HCT116 (cell line): ENCODE measurements at regions not wholly inside any gene's neighbourhood (a gene's known extent, or its start where the extent isn't known, plus 50 kb on each side); places are given as distances from the start of the nearest gene placed in this dataset.

ENCODE experiments used
- ATAC-seq: fragments of 200-7000 bp; cut with Tn5 transposase; 2 replicates; pipeline ENCODE4 v1.9.1; 2020; ENCODE audit warnings: mild to moderate bottlenecking, moderate library complexity
- BruUV-seq: library from RNA; stranded (reverse); fragments of 400-500 nt; replicated peaks from 2 replicates; lab custom pipeline; 2021; lab: Mats Ljungman, UMichigan
- CTCF ChIA-PET: fragments of 300-600 bp; sonication (Branson Sonifier 250); formaldehyde crosslinking; loops from one replicate; lab custom pipeline; 2021; ENCODE audit warnings: antibody characterized with exemption; lab: Charles Lee
- POLR2A ChIA-PET: fragments of 300-600, 350-600 bp; sonication (Branson Sonifier 250); formaldehyde crosslinking; loops from one replicate; lab custom pipeline; 2021; ENCODE audit warnings: antibody characterized with exemption; lab: Charles Lee
- RAD21 ChIA-PET, 2 experiments: fragments of 300-600 bp; sonication (Branson Sonifier 250); formaldehyde crosslinking; loops; one replicate each; lab custom pipeline; 2023; ENCODE audit warnings: low total read pairs in 2 of 2; ENCODE audit not compliant: uncharacterized antibody in 2 of 2, unreplicated experiment in 2 of 2, low non-redundant PET in 1 of 2; lab: Charles Lee
- DNase-seq: peaks from one replicate; pipeline ENCODE4 v3.0.0-alpha.2; 2010; ENCODE audit warnings: low read depth, low spot score
- H2AFZ ChIP-seq: fragments of 200-600 bp; shearing (Covaris generic), sonication (generic); 2 replicates; pipeline ENCODE4 v1.6.1; 2017; ENCODE audit warnings: low read depth, mixed run types, mixed read lengths, antibody characterized with exemption, low read length; ENCODE audit not compliant: poor library complexity, severe bottlenecking
- H3K27ac ChIP-seq: 2 replicates; pipeline ENCODE4 v1.5.1; 2012; ENCODE audit warnings: low read depth, low read length
- H3K27me3 ChIP-seq: fragments of 200-600 bp; sonication (generic); 2 replicates; pipeline ENCODE4 v1.6.1; 2016; ENCODE audit warnings: mixed run types, low read length, mixed read lengths; ENCODE audit not compliant: insufficient read depth
- H3K36me3 ChIP-seq, 2 experiments: fragments of 200-500 bp in 1 of 2; fragments of 200-600 bp in 1 of 2; sonication (Bioruptor generic) in 1 of 2; sonication (generic) in 1 of 2; 2 replicates each; pipeline versions ENCODE4 v1.5.1 to v1.6.1; 2014 to 2016; ENCODE audit warnings: low read length in 2 of 2, inconsistent platforms in 1 of 2, mixed read lengths in 1 of 2, mixed run types in 1 of 2; ENCODE audit not compliant: insufficient read depth in 2 of 2, control insufficient read depth in 1 of 2
- H3K4me1 ChIP-seq, 2 experiments: fragments of 200-600 bp in 1 of 2; sonication (generic) in 1 of 2; 2 replicates each; pipeline versions ENCODE4 v1.5.1 to v1.6.1; 2012 to 2017; ENCODE audit warnings: low read length in 2 of 2, inconsistent platforms in 1 of 2, mild to moderate bottlenecking in 1 of 2, mixed read lengths in 1 of 2, mixed run types in 1 of 2, moderate library complexity in 1 of 2; ENCODE audit not compliant: insufficient read depth in 2 of 2, control insufficient read depth in 1 of 2
- H3K4me2 ChIP-seq: fragments of 200-600 bp; sonication (generic); 2 replicates; pipeline ENCODE4 v1.6.1; 2017; ENCODE audit warnings: mixed run types, low read length, mixed read lengths
- H3K4me3 ChIP-seq, 2 experiments: fragments of 200-600 bp in 1 of 2; sonication (generic) in 1 of 2; replicated peaks in 1 of 2; 2 replicates each; pipeline ENCODE4 v1.5.1; 2011 to 2016; ENCODE audit warnings: low read length in 2 of 2, control low read depth in 1 of 2, low read depth in 1 of 2, mild to moderate bottlenecking in 1 of 2, mixed read lengths in 1 of 2, mixed run types in 1 of 2
- H3K79me2 ChIP-seq: fragments of 200-600 bp; sonication (generic); 2 replicates; pipeline ENCODE4 v1.6.1; 2017; ENCODE audit warnings: mild to moderate bottlenecking, mixed run types, low read length, moderate library complexity, mixed read lengths; ENCODE audit not compliant: insufficient read depth
- H3K9ac ChIP-seq: fragments of 200-600 bp; sonication (generic); 2 replicates; pipeline ENCODE4 v1.6.1; 2016; ENCODE audit warnings: low read length, mixed read lengths
- H3K9me2 ChIP-seq: fragments of 200-600 bp; sonication (generic), shearing (Covaris generic); 2 replicates; pipeline ENCODE4 v1.6.1; 2017; ENCODE audit warnings: mixed run types, mild to moderate bottlenecking, moderate library complexity; ENCODE audit not compliant: insufficient read depth
- H3K9me3 ChIP-seq, 2 experiments: fragments of 200-500 bp in 1 of 2; fragments of 200-600 bp in 1 of 2; sonication (Bioruptor generic) in 1 of 2; sonication (generic) in 1 of 2; 2 replicates each; pipeline ENCODE4 v1.6.1; 2014 to 2017; ENCODE audit warnings: low read length in 2 of 2, mixed read lengths in 2 of 2, inconsistent platforms in 1 of 2, low read depth in 1 of 2, mild to moderate bottlenecking in 1 of 2, mixed run types in 1 of 2, moderate library complexity in 1 of 2; ENCODE audit not compliant: control insufficient read depth in 1 of 2, insufficient read depth in 1 of 2
- H4K20me1 ChIP-seq: fragments of 200-600 bp; sonication (generic), shearing (Covaris generic); 2 replicates; pipeline ENCODE4 v1.6.1; 2017; ENCODE audit warnings: mixed run types, mild to moderate bottlenecking, moderate library complexity; ENCODE audit not compliant: insufficient read depth
- ATF3 ChIP-seq: IDR thresholded peaks from 2 replicates; pipeline ENCODE4 v1.6.1; 2012
- CBX3 ChIP-seq: IDR thresholded peaks from 2 replicates; pipeline ENCODE4 v1.6.1; 2012; ENCODE audit warnings: low read depth
- CEBPB ChIP-seq: IDR thresholded peaks from 2 replicates; pipeline ENCODE4 v1.6.1; 2012; ENCODE audit warnings: low read depth
- EGR1 ChIP-seq: IDR thresholded peaks from 2 replicates; pipeline ENCODE4 v1.6.1; 2012; ENCODE audit warnings: low read depth
- ELF1 ChIP-seq: IDR thresholded peaks from 2 replicates; pipeline ENCODE4 v1.6.1; 2012; ENCODE audit warnings: low read depth, borderline replicate concordance
- EZH2 ChIP-seq: fragments of 200-600 bp; sonication (generic); IDR thresholded peaks from 2 replicates; pipeline ENCODE4 v1.6.1; 2017; ENCODE audit warnings: antibody characterized with exemption, mixed run types
- JUND ChIP-seq: IDR thresholded peaks from 2 replicates; pipeline ENCODE4 v1.6.1; 2012
- RAD21 ChIP-seq: IDR thresholded peaks from 2 replicates; pipeline ENCODE4 v1.6.1; 2012; ENCODE audit warnings: low read depth, mild to moderate bottlenecking
- SRF ChIP-seq: IDR thresholded peaks from 2 replicates; pipeline ENCODE4 v1.6.1; 2012; ENCODE audit warnings: low read depth
- YY1 ChIP-seq: IDR thresholded peaks from 2 replicates; pipeline ENCODE4 v1.6.1; 2011; ENCODE audit warnings: low read length, low read depth, moderate library complexity, mild to moderate bottlenecking; ENCODE audit not compliant: insufficient replicate concordance; ENCODE audit errors: extremely low read depth
- ZFX ChIP-seq: fragments of 450-650 bp; IDR thresholded peaks from 2 replicates; pipeline ENCODE4 v1.6.1; 2017
- intact Hi-C: fragments of 100-400 bp; cut with micrococcal nuclease; formaldehyde crosslinking; loops from 2 replicates; pipeline ENCODE4 v1.10.0; 2022
- TF ChIP-seq, protein P1 (sequence below): IDR thresholded peaks from 2 replicates; pipeline ENCODE4 v1.6.1; 2012
- TF ChIP-seq, protein P2 (sequence below): IDR thresholded peaks from 2 replicates; pipeline ENCODE4 v1.6.1; 2012; ENCODE audit warnings: low read depth
- TF ChIP-seq, protein P3 (sequence below), 3 experiments: fragments of 200-600 bp in 1 of 3; sonication (generic) in 1 of 3; IDR thresholded peaks in 2 of 3; conservative IDR thresholded peaks in 1 of 3; 2 replicates each; pipeline ENCODE4 v1.5.1; 2012 to 2017; ENCODE audit warnings: low read depth in 2 of 3, low read length in 2 of 3, antibody characterized with exemption in 1 of 3, borderline replicate concordance in 1 of 3, control low read depth in 1 of 3, mild to moderate bottlenecking in 1 of 3, mixed read lengths in 1 of 3, mixed run types in 1 of 3, moderate library complexity in 1 of 3; ENCODE audit not compliant: insufficient read depth in 1 of 3

- TF ChIP-seq, protein P1, sequence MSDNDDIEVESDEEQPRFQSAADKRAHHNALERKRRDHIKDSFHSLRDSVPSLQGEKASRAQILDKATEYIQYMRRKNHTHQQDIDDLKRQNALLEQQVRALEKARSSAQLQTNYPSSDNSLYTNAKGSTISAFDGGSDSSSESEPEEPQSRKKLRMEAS: no peak
- TF ChIP-seq JUND: no peak
- no peak for TF ChIP-seq SRF
- no peak for TF ChIP-seq EZH2
- TF ChIP-seq ZFX: no peak
- TF ChIP-seq RAD21: no peak
Observed at GRCh38 chr10:3264161-3264761, 91.7 kb upstream of the PITRM1 start (continued).

GRCh38 chr10:3263747-3264146 lies 91.2 kb upstream of the PITRM1 start:
- intact Hi-C loops: no loop called here
- no peaks in the 10 kb centered on the region for H3K9me3 ChIP-seq
- H3K9ac ChIP-seq: no peak overlapping the region
- RAD21 ChIA-PET: no interaction called here
- ATAC-seq: no peak
- DNase-seq: no peak
- no peaks in the 10 kb centered on the region for H3K79me2 ChIP-seq
- no peak overlapping the region for H3K4me3 ChIP-seq
- no peak overlapping the region for H3K4me2 ChIP-seq
- no peaks in the 10 kb centered on the region for H3K9me2 ChIP-seq
- no TSS peak for BruUV-seq
- no peak overlapping the region for H3K27ac ChIP-seq
- no peaks in the 10 kb centered on the region for H3K36me3 ChIP-seq
- CTCF ChIA-PET: no interaction called here
- no peaks in the 10 kb centered on the region for H3K27me3 ChIP-seq
- no peak for TF ChIP-seq CEBPB
- TF ChIP-seq ELF1: no peak
- TF ChIP-seq, protein P1: no peak
- TF ChIP-seq ZFX: no peak
- TF ChIP-seq YY1: no peak
- TF ChIP-seq, protein P2, sequence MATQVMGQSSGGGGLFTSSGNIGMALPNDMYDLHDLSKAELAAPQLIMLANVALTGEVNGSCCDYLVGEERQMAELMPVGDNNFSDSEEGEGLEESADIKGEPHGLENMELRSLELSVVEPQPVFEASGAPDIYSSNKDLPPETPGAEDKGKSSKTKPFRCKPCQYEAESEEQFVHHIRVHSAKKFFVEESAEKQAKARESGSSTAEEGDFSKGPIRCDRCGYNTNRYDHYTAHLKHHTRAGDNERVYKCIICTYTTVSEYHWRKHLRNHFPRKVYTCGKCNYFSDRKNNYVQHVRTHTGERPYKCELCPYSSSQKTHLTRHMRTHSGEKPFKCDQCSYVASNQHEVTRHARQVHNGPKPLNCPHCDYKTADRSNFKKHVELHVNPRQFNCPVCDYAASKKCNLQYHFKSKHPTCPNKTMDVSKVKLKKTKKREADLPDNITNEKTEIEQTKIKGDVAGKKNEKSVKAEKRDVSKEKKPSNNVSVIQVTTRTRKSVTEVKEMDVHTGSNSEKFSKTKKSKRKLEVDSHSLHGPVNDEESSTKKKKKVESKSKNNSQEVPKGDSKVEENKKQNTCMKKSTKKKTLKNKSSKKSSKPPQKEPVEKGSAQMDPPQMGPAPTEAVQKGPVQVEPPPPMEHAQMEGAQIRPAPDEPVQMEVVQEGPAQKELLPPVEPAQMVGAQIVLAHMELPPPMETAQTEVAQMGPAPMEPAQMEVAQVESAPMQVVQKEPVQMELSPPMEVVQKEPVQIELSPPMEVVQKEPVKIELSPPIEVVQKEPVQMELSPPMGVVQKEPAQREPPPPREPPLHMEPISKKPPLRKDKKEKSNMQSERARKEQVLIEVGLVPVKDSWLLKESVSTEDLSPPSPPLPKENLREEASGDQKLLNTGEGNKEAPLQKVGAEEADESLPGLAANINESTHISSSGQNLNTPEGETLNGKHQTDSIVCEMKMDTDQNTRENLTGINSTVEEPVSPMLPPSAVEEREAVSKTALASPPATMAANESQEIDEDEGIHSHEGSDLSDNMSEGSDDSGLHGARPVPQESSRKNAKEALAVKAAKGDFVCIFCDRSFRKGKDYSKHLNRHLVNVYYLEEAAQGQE: no peak
- no peak for TF ChIP-seq EGR1
- no peak for TF ChIP-seq ATF3
- TF ChIP-seq, protein P3, sequence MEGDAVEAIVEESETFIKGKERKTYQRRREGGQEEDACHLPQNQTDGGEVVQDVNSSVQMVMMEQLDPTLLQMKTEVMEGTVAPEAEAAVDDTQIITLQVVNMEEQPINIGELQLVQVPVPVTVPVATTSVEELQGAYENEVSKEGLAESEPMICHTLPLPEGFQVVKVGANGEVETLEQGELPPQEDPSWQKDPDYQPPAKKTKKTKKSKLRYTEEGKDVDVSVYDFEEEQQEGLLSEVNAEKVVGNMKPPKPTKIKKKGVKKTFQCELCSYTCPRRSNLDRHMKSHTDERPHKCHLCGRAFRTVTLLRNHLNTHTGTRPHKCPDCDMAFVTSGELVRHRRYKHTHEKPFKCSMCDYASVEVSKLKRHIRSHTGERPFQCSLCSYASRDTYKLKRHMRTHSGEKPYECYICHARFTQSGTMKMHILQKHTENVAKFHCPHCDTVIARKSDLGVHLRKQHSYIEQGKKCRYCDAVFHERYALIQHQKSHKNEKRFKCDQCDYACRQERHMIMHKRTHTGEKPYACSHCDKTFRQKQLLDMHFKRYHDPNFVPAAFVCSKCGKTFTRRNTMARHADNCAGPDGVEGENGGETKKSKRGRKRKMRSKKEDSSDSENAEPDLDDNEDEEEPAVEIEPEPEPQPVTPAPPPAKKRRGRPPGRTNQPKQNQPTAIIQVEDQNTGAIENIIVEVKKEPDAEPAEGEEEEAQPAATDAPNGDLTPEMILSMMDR (IDR thresholded peaks at IDR 0.05 in 2 of 3, conservative IDR thresholded peaks at IDR 0.05 in 1 of 3; ENCODE audit: borderline replicate concordance in 1 of 3, insufficient read depth in 1 of 3, low read depth in 2 of 3, low read length in 2 of 3): no peak
- no peak for TF ChIP-seq SRF
- TF ChIP-seq CBX3: no peak
- H3K4me1 ChIP-seq: peaks cover 0 to 10% of the 10 kb centered on the region in 2 experiments; a peak in 2 of 4 replicates
- no peak overlapping the region for H2AFZ ChIP-seq
- POLR2A ChIA-PET: no interaction called here
- H4K20me1 ChIP-seq: no peaks in the 10 kb centered on the region
